Neural crest cell (in vitro differentiated cells): ENCODE measurements at regions not wholly inside any gene's neighbourhood (a gene's known extent, or its start where the extent isn't known, plus 50 kb on each side); places are given as distances from the start of the nearest gene placed in this dataset.

ENCODE experiments used
- DNase-seq: peaks from one replicate; pipeline ENCODE4 v3.0.0; 2021; ENCODE audit warnings: low read depth, mixed read lengths, low spot score
- H3K27ac Mint-ChIP-seq: one replicate; pipeline ENCODE4 v1.8.0; 2021; ENCODE audit warnings: mild to moderate bottlenecking, mixed read lengths; ENCODE audit not compliant: unreplicated experiment
- H3K27me3 Mint-ChIP-seq: 2 replicates; pipeline ENCODE4 v1.8.0; 2021; ENCODE audit warnings: low read depth, mild to moderate bottlenecking, mixed read lengths
- H3K36me3 Mint-ChIP-seq: 2 replicates; pipeline ENCODE4 v1.8.0; 2021; ENCODE audit warnings: low read depth, mild to moderate bottlenecking, mixed read lengths
- H3K4me1 Mint-ChIP-seq: 2 replicates; pipeline ENCODE4 v1.8.0; 2021; ENCODE audit warnings: mixed read lengths
- H3K4me3 Mint-ChIP-seq: one replicate; pipeline ENCODE4 v1.8.0; 2021; ENCODE audit warnings: mild to moderate bottlenecking, mixed read lengths
- H3K9me3 Mint-ChIP-seq: 2 replicates; pipeline ENCODE4 v1.8.0; 2021; ENCODE audit warnings: mixed read lengths
- TF ChIP-seq, protein P1 (sequence below): fragments of 200-600 bp; sonication (generic); conservative IDR thresholded peaks from 2 replicates; pipeline ENCODE4 v1.5.0; 2021; ENCODE audit warnings: antibody characterized with exemption, mild to moderate bottlenecking

DNA sequence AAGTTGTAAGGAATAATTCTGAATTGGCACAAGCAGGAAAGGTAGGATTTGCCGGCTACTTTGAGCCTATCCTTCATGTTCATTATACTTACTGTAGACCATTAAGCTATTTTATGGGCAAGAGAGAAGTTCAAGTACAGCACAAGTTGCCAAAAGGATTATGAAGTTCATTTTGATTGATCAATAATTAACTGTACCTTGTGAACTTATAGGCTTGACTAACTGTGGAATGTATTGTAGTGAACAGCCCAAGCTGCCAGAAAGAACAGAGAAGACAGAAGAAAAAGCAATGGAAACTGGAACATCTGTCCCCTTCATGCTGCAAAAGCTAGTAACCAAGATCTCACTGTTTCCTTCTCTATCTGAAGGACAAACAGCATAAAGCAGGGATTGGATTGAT lies 810.1 kb upstream of the ZEB2 start:
- DNase-seq = no peak
- H3K27me3 Mint-ChIP-seq = no peaks in the 10 kb centered on the region
- H3K4me1 Mint-ChIP-seq = no peaks in the 10 kb centered on the region

DNA sequence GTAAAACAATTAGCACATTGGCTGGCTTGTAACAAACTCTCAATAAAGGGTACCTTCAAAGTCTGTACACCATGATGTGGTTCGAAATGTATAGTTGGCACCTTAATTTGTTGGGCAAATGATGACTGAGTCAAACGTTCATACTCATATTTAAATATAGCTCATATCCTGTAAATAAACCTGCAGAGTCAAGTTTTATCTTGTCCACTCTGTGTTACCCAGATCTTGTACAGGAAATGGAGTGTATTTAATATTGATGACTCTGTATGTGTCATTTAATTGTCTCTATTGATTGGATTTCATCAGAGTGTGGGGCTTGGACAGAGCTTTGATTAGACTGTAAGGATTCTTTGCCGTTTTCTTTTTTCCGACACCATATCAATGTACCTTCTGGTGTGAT lies 805.6 kb upstream of the ZEB2 start:
- Mint-ChIP-seq H3K27ac (no peak overlapping the region), H3K9me3 (no peaks in the 10 kb centered on the region), H3K4me3 (no peak overlapping the region), H3K4me1 (no peaks in the 10 kb centered on the region), H3K36me3 (no peaks in the 10 kb centered on the region), H3K27me3 (no peaks in the 10 kb centered on the region)
- DNase-seq = no peak
- TF ChIP-seq, protein P1, sequence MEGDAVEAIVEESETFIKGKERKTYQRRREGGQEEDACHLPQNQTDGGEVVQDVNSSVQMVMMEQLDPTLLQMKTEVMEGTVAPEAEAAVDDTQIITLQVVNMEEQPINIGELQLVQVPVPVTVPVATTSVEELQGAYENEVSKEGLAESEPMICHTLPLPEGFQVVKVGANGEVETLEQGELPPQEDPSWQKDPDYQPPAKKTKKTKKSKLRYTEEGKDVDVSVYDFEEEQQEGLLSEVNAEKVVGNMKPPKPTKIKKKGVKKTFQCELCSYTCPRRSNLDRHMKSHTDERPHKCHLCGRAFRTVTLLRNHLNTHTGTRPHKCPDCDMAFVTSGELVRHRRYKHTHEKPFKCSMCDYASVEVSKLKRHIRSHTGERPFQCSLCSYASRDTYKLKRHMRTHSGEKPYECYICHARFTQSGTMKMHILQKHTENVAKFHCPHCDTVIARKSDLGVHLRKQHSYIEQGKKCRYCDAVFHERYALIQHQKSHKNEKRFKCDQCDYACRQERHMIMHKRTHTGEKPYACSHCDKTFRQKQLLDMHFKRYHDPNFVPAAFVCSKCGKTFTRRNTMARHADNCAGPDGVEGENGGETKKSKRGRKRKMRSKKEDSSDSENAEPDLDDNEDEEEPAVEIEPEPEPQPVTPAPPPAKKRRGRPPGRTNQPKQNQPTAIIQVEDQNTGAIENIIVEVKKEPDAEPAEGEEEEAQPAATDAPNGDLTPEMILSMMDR = no peak

More for the DNA sequence above, 810.1 kb upstream of the ZEB2 start:
- TF ChIP-seq, protein P1 = no peak
- no peaks in the 10 kb centered on the region for H3K9me3 Mint-ChIP-seq
- H3K36me3 Mint-ChIP-seq = no peaks in the 10 kb centered on the region
- no peak overlapping the region for H3K4me3 Mint-ChIP-seq
- H3K27ac Mint-ChIP-seq = no peak overlapping the region

DNA sequence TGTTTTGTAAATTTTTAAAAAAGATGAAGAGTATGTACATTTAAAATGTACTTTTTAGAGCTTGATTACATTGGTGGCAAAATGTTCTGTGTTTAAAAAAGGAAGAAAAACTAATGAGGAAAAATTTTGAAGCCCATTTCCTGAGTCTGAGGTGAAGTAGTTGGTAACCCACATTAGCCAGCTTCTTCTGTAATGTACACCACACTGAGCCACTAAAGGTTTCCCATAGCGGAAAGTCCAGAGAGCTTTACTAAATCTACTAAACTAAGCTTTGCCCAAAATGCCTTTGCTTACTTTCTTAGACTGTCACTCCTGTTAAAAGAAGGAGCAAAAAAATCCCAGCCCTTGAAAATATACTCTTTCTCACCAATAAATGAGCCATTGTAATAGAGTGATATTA lies 804.8 kb upstream of the ZEB2 start:
- no peaks in the 10 kb centered on the region for H3K27me3 Mint-ChIP-seq
- no peak overlapping the region for H3K4me3 Mint-ChIP-seq
- no peak for DNase-seq
- no peaks in the 10 kb centered on the region for H3K4me1 Mint-ChIP-seq
- H3K27ac Mint-ChIP-seq = no peak overlapping the region
- H3K36me3 Mint-ChIP-seq = no peaks in the 10 kb centered on the region
- H3K9me3 Mint-ChIP-seq = no peaks in the 10 kb centered on the region
- TF ChIP-seq, protein P1 = no peak

DNA sequence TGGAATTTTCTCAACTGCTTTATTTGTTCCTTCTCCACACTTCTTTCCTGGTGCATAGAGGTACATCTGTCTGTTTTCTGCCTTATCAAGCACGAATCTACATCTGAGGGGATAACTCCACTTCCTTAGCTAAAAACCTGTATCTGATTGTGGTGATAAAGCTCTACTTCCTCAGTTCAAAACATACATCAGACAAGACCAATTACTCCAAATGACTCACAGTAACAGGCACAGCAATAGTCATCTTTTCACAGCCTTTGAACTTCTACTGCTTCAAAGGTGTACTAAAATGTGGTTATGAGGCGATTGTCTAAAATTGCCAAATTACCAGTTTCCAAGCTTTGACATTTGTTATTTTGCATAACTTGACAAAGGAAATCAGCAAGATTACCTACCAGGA lies 803.6 kb upstream of the ZEB2 start:
- no peak overlapping the region for H3K27ac Mint-ChIP-seq
- H3K36me3 Mint-ChIP-seq = no peaks in the 10 kb centered on the region
- no peaks in the 10 kb centered on the region for H3K9me3 Mint-ChIP-seq
- no peaks in the 10 kb centered on the region for H3K27me3 Mint-ChIP-seq
- H3K4me1 Mint-ChIP-seq = no peaks in the 10 kb centered on the region
- H3K4me3 Mint-ChIP-seq = no peak overlapping the region
- DNase-seq = no peak
- TF ChIP-seq, protein P1 = no peak

DNA sequence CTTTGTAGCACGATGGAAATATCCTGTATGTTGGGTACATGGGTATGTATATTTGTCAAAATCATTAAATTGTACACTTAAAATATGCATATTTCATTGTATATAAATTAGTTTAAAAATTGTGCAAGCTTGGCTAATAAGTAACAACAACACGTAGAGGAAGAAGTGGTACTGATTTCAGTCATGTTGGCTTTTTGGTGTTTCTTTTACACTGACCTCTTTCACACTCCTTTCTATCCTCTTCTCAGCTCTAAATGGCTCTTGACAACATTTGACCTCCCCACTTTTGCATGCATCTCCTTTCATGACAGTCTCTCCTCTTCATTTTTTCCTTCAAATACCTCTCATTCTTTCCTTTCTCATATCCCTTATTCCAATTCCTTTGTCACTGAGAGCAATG lies 801.4 kb upstream of the ZEB2 start:
- Mint-ChIP-seq H3K4me3 (no peak overlapping the region), H3K27ac (no peak overlapping the region), H3K4me1 (no peaks in the 10 kb centered on the region), H3K9me3 (no peaks in the 10 kb centered on the region), H3K36me3 (no peaks in the 10 kb centered on the region), H3K27me3 (no peaks in the 10 kb centered on the region)
- no peak for DNase-seq
- TF ChIP-seq, protein P1 = no peak

DNA sequence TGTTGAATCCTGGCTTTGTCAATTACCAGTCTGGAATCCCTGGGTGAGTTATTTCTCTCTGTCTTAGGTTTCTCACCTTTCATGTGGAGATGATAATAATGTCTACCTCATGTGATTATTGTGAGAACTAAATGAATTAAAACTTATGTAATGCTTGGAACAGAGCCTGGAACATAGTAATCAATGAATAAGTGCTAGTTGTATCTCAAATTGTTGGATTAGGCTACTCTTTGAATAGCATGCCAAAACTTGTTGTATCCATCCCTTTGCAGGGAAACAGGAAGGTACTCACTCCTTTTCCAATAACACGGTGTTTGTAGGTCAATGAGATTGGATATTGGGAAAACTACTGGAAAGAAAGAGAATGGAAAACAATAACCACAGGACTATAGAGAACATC lies 796.6 kb upstream of the ZEB2 start:
- Mint-ChIP-seq H3K36me3 (peaks cover 7% of the 10 kb centered on the region), H3K4me3 (no peak overlapping the region), H3K27me3 (no peaks in the 10 kb centered on the region), H3K4me1 (no peaks in the 10 kb centered on the region), H3K27ac (no peak overlapping the region), H3K9me3 (peaks cover 8% of the 10 kb centered on the region)
- DNase-seq = no peak
- TF ChIP-seq, protein P1 = no peak
